Renal pelvis (tissue), 1 donor: ENCODE measurements at regions not wholly inside any gene's neighbourhood (a gene's known extent, or its start where the extent isn't known, plus 50 kb on each side); places are given as distances from the start of the nearest gene placed in this dataset.

Experiments
- DNase-seq: peaks from one replicate; pipeline ENCODE4 v3.0.0-alpha.2; 2013

- DNase-seq: no peak
Observed at GRCh38 chr6:23224540-23224939, 655.2 kb downstream of the HDGFL1 start.

- no peak for DNase-seq
Observed at GRCh38 chr6:23228439-23229024, 659.2 kb downstream of the HDGFL1 start.

- DNase-seq: no peak
Observed at GRCh38 chr6:23243854-23244253, 674.5 kb downstream of the HDGFL1 start.

GRCh38 chr6:23244300-23244699 is 674.9 kb downstream of the HDGFL1 start:
- no peak for DNase-seq

- DNase-seq: no peak
Observed at GRCh38 chr6:23245572-23245971, 676.2 kb downstream of the HDGFL1 start.

- no peak for DNase-seq
Observed at GRCh38 chr6:23246896-23247295, 677.5 kb downstream of the HDGFL1 start.

GRCh38 chr6:23250556-23250955 is 681.2 kb downstream of the HDGFL1 start:
- DNase-seq: no peak

- DNase-seq: no peak
Observed at GRCh38 chr6:23262864-23263263, 693.5 kb downstream of the HDGFL1 start.

- DNase-seq: no peak
Observed at GRCh38 chr6:23265270-23265669, 695.9 kb downstream of the HDGFL1 start.

- no peak for DNase-seq
Observed at GRCh38 chr6:23266536-23266935, 697.2 kb downstream of the HDGFL1 start.

GRCh38 chr6:23267651-23268050 is 698.3 kb downstream of the HDGFL1 start:
- no peak for DNase-seq

- no peak for DNase-seq
Observed at GRCh38 chr6:23268348-23268747, 699.0 kb downstream of the HDGFL1 start.

GRCh38 chr6:23269436-23269835 is 700.1 kb downstream of the HDGFL1 start:
- no peak for DNase-seq

- DNase-seq: no peak
Observed at GRCh38 chr6:23272536-23272935, 703.2 kb downstream of the HDGFL1 start.

- DNase-seq: no peak
Observed at GRCh38 chr6:23277521-23278179, 708.3 kb downstream of the HDGFL1 start.

GRCh38 chr6:23278180-23278532 is 708.8 kb downstream of the HDGFL1 start:
- DNase-seq: no peak

GRCh38 chr6:23280437-23280836 is 711.1 kb downstream of the HDGFL1 start:
- no peak for DNase-seq

GRCh38 chr6:23282252-23283021 is 713.1 kb downstream of the HDGFL1 start:
- DNase-seq: no peak

- DNase-seq: no peak
Observed at GRCh38 chr6:23293653-23294052, 724.3 kb downstream of the HDGFL1 start.

GRCh38 chr6:23301556-23301955 is 732.2 kb downstream of the HDGFL1 start:
- DNase-seq: no peak

- no peak for DNase-seq
Observed at GRCh38 chr6:23302514-23302913, 733.1 kb downstream of the HDGFL1 start.

GRCh38 chr6:23305325-23305943 is 736.1 kb downstream of the HDGFL1 start:
- no peak for DNase-seq
